ENCODE measurements at regions not wholly inside any gene's neighbourhood (a gene's known extent, or its start where the extent isn't known, plus 50 kb on each side); places are given as distances from the start of the nearest gene placed in this dataset.

GRCh38 chr4:61086357-61086756 is 113.8 kb upstream of the ADGRL3 start:
- Histone ChIP-seq H3K27me3 (no peaks in the 10 kb centered on the region), H3K9me3 (no peaks in the 10 kb centered on the region), H3K4me3 (no peak overlapping the region), H3K4me1 (no peaks in the 10 kb centered on the region), H3K27ac (no peak overlapping the region), H3K36me3 (no peaks in the 10 kb centered on the region)
- 83 to 84% methylated on average over 4 of the region's 4 CpGs for WGBS, 2 donors
- TF ChIP-seq CTCF (IDR thresholded peaks at IDR 0.05), result no peak
- no peak for TF ChIP-seq POLR2A (IDR thresholded peaks at IDR 0.05)
- no peak for TF ChIP-seq EP300 (IDR thresholded peaks at IDR 0.05)
- no peak for DNase-seq (ENCODE audit: low spot score in 2 of 2)

- TF ChIP-seq EP300 (IDR thresholded peaks at IDR 0.05) (no peak), CTCF (IDR thresholded peaks at IDR 0.05) (no peak), POLR2A (IDR thresholded peaks at IDR 0.05) (no peak)
- Histone ChIP-seq H3K4me3 (no peak overlapping the region), H3K9me3 (no peaks in the 10 kb centered on the region), H3K36me3 (no peaks in the 10 kb centered on the region), H3K4me1 (no peaks in the 10 kb centered on the region), H3K27ac (no peak overlapping the region), H3K27me3 (no peaks in the 10 kb centered on the region)
- 86 to 88% methylated on average over 3 of the region's 3 CpGs for WGBS, 2 donors
- no peak for DNase-seq (ENCODE audit: low spot score in 2 of 2)
Observed at GRCh38 chr4:61086979-61087378, 113.1 kb upstream of the ADGRL3 start.

GRCh38 chr4:61094854-61095598 is 105.1 kb upstream of the ADGRL3 start:
- Histone ChIP-seq H3K4me1 (no peaks in the 10 kb centered on the region), H3K36me3 (no peaks in the 10 kb centered on the region), H3K27me3 (no peaks in the 10 kb centered on the region), H3K27ac (no peak overlapping the region), H3K4me3 (no peak overlapping the region), H3K9me3 (no peaks in the 10 kb centered on the region)
- DNase-seq (ENCODE audit: low spot score in 2 of 2), result no peak
- no peak for TF ChIP-seq POLR2A (IDR thresholded peaks at IDR 0.05)
- no peak for TF ChIP-seq EP300 (IDR thresholded peaks at IDR 0.05)
- no peak for TF ChIP-seq CTCF (IDR thresholded peaks at IDR 0.05)
- 79 to 81% methylated on average over 6 of the region's 6 CpGs for WGBS, 2 donors

- H3K4me3 ChIP-seq, result no peak overlapping the region
- H3K36me3 ChIP-seq, result no peaks in the 10 kb centered on the region
- no peak for DNase-seq (ENCODE audit: low spot score in 2 of 2)
- H3K9me3 ChIP-seq, result peaks cover 0 to 2% (median 0%) of the 10 kb centered on the region in 4 donors
- 37 to 41% methylated on average over 3 of the region's 3 CpGs for WGBS, 2 donors
- H3K27ac ChIP-seq, result no peak overlapping the region
- no peaks in the 10 kb centered on the region for H3K27me3 ChIP-seq
- H3K4me1 ChIP-seq, result no peaks in the 10 kb centered on the region
- TF ChIP-seq EP300 (IDR thresholded peaks at IDR 0.05), result no peak
- no peak for TF ChIP-seq POLR2A (IDR thresholded peaks at IDR 0.05)
- no peak for TF ChIP-seq CTCF (IDR thresholded peaks at IDR 0.05)
Observed at GRCh38 chr4:61128682-61129081, 71.4 kb upstream of the ADGRL3 start.

GRCh38 chr4:61129971-61130370 is 70.2 kb upstream of the ADGRL3 start:
- no peak for DNase-seq (ENCODE audit: low spot score in 2 of 2)
- H3K9me3 ChIP-seq, result no peaks in the 10 kb centered on the region
- no peak overlapping the region for H3K4me3 ChIP-seq
- no peak overlapping the region for H3K27ac ChIP-seq
- no peaks in the 10 kb centered on the region for H3K36me3 ChIP-seq
- H3K4me1 ChIP-seq, result no peaks in the 10 kb centered on the region
- no peaks in the 10 kb centered on the region for H3K27me3 ChIP-seq
- TF ChIP-seq EP300 (IDR thresholded peaks at IDR 0.05) (no peak), CTCF (IDR thresholded peaks at IDR 0.05) (no peak), POLR2A (IDR thresholded peaks at IDR 0.05) (no peak)
- whole genome bisulfite sequencing, 2 donors, result 84 to 89% methylated on average over 5 of the region's 5 CpGs

Measured in tibial nerve (tissue), 4 donors.